HG02884 (cell line): ENCODE measurements at regions not wholly inside any gene's neighbourhood (a gene's known extent, or its start where the extent isn't known, plus 50 kb on each side); places are given as distances from the start of the nearest gene placed in this dataset.
"Not testable (repeated sequence)": the region's sequence is repeated elsewhere in the genome, so short reads cannot be mapped to it uniquely, and the experiment has no call there.

ENCODE experiments used
- ATAC-seq: cut with Tn5 transposase; IDR thresholded peaks from one replicate; pipeline ENCODE4 v1.9.1; 2021; ENCODE audit warnings: mild to moderate bottlenecking, moderate library complexity; ENCODE audit not compliant: unreplicated experiment

- no peak for ATAC-seq
Observed at GRCh38 chr10:33715303-33715975, 381.0 kb upstream of the NRP1 start.

- ATAC-seq: no peak
Observed at GRCh38 chr10:33712825-33713224, 378.4 kb upstream of the NRP1 start.

- no peak for ATAC-seq
Observed at GRCh38 chr10:33710006-33710405, 375.5 kb upstream of the NRP1 start.

DNA sequence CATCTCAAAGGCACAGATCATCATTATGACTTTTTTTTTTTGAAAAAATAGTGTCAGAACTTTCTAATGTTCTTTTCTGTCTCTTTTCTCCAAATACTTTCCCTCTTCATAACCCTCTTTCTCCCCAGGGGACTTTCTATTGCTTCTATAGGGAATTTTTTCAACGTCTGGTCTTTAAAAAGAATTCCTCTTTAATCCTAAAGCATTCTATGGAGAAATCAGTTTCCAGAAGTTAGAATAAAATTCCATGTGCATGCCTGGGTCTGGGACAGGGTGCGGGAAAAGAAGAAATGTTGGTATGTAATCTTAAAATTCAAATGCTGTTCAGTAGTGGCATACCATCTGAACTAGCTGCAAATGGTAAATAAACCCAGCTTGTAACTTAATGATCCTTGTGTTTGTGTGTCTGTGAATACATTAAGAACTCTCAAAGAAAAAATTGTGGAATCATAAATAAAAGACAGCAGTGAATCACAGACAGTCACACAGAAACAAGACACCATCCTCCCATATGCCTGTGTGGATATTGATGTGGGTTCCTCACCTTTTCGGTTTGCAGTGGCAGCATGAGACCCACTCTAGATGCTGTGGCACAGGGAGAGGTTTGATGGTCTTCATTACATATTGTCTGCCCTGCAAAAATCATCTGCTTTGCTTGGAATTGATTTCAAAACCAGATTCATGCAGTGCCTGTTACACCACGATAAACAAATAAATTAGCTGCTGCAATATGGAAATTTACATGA lies 374.7 kb upstream of the NRP1 start:
- no peak for ATAC-seq

GRCh38 chr10:33708561-33708960 lies 374.1 kb upstream of the NRP1 start:
- no peak for ATAC-seq

- ATAC-seq: no peak
Observed at GRCh38 chr10:33706746-33707145, 372.3 kb upstream of the NRP1 start.

DNA sequence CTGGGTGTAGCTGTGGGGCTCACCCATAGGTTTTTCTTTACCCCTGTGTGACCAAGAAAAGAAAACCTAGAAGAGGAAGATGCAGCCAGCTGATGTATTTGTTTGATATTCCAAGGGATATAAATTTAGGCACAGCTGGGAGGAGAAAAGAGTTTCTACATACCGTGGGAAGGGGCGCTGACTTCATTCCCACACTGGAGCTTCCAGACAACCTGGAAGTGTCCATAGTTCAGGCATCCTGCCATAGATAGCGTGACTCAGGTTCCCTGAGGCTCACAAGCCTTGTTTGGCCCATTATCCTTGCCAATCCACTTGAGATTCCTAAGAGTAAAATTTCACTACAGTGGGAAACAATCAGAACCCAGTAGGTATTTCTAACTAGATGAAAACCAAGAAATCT lies 371.7 kb upstream of the NRP1 start:
- ATAC-seq: no peak

- ATAC-seq: no peak
Observed at GRCh38 chr10:33704214-33704830, 369.9 kb upstream of the NRP1 start.

GRCh38 chr10:33703501-33704213 lies 369.2 kb upstream of the NRP1 start:
- no peak for ATAC-seq

DNA sequence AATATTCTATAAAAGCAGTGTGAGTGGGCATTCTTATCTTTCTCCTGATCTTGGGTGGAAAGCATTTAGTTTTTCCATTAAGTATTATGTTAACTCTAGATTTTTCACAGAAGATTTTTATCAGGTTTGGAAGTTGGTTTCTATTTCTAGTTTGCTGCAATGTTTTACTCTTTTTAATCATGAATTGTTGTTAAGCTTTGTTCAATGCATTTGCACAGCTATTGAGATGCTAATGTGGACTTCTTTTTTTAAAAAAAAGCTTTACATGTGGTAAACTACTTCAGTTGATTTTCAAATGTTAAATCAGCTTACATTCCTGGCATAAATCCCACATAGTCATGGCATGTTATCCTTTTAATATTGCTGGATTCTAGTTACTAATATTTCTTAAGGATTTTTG lies 363.6 kb upstream of the NRP1 start:
- no peak for ATAC-seq

- no peak for ATAC-seq
Observed at GRCh38 chr10:33697016-33697415, 362.5 kb upstream of the NRP1 start.

GRCh38 chr10:33695536-33695935 lies 361.1 kb upstream of the NRP1 start:
- no peak for ATAC-seq

- not testable (repeated sequence) for ATAC-seq
Observed at GRCh38 chr10:33690536-33690935, 356.1 kb upstream of the NRP1 start.

GRCh38 chr10:33688506-33688905 lies 354.0 kb upstream of the NRP1 start:
- ATAC-seq: no peak

- ATAC-seq: no peak
Observed at GRCh38 chr10:33684211-33684611, 349.7 kb upstream of the NRP1 start.

GRCh38 chr10:33681595-33681994 lies 347.1 kb upstream of the NRP1 start:
- no peak for ATAC-seq

- no peak for ATAC-seq
Observed at GRCh38 chr10:33680036-33680435, 345.6 kb upstream of the NRP1 start.

DNA sequence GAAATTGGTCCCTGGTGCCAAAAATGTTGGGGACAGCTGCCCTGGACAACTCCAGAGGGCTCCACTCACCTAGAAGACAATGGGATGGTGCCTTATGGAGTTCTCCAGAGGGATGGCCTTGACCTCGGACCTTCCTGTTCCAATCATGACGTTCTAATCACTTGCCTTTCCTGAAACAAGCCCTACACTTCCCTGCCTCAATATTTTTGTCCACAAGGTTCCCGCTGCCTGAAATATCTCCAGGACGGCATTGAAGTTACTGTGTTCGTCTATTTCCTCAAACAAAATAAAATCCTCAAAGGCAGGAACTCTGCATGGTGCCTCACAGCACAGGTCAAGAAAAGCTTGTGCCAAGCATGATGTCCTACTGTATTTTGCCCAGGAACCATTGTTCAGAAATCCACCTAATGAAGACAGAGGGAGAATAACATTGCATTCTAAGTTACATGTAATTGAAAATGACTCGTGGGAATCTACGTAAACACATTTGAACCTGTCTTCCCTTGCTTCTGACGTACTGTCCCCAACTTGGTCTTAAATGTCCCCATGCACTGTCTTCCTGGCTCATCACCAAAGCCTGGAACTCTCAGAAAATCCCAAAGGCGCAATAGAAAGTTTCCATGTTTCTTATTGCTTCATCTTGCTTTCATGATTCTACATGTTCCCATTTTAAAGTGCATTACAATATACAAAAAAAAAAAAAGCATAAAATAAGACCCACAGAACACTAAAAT lies 342.3 kb upstream of the NRP1 start:
- ATAC-seq: no peak

- ATAC-seq: no peak
Observed at GRCh38 chr10:33674986-33675599, 340.6 kb upstream of the NRP1 start.

DNA sequence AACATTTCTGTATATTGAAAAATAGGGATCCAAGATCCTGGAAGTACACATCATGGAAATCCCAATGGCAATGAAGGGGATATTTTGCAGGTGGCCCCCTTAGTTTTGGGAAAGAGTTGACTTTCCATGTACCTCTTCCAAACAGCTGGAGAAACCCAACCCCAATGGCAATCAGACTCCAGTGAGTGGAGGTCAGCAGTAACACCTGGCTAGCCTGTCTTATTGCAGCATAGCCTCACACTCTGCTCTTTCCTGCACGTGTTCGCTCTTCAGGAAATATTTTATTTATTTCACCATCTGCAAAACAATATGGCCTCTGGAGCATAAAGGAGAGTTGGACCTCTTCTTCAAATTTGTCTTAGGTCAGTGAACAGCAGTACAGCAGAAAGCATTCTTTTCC lies 340.0 kb upstream of the NRP1 start:
- ATAC-seq: no peak
